Progenitor cell of endocrine pancreas (in vitro differentiated cells): ENCODE measurements at regions not wholly inside any gene's neighbourhood (a gene's known extent, or its start where the extent isn't known, plus 50 kb on each side); places are given as distances from the start of the nearest gene placed in this dataset.

Experiments used
- DNase-seq: peaks from one replicate; pipeline ENCODE4 v3.0.0; 2021; ENCODE audit warnings: low spot score; ENCODE audit not compliant: unreplicated experiment
- H3K27ac Mint-ChIP-seq: 2 replicates; pipeline ENCODE4 v1.8.0; 2021; ENCODE audit warnings: mild to moderate bottlenecking, moderate library complexity, mixed read lengths
- H3K27me3 Mint-ChIP-seq: 2 replicates; pipeline ENCODE4 v1.8.0; 2021; ENCODE audit warnings: mixed read lengths
- H3K36me3 Mint-ChIP-seq: 2 replicates; pipeline ENCODE4 v1.8.0; 2022; ENCODE audit warnings: mixed read lengths; ENCODE audit not compliant: insufficient read depth
- H3K4me1 Mint-ChIP-seq: 2 replicates; pipeline ENCODE4 v1.8.0; 2021; ENCODE audit warnings: low read depth, mixed read lengths
- H3K4me3 Mint-ChIP-seq: 2 replicates; pipeline ENCODE4 v1.8.0; 2021; ENCODE audit warnings: low read depth, mild to moderate bottlenecking, moderate library complexity, mixed read lengths
- H3K9me3 Mint-ChIP-seq: 2 replicates; pipeline ENCODE4 v1.8.0; 2021; ENCODE audit warnings: low read depth, mixed read lengths
- TF ChIP-seq, protein P1 (sequence below): fragments of 200-600 bp; sonication (generic); IDR thresholded peaks from one replicate; pipeline ENCODE4 v1.5.0; 2021; ENCODE audit warnings: antibody characterized with exemption, mild to moderate bottlenecking; ENCODE audit not compliant: unreplicated experiment

DNA sequence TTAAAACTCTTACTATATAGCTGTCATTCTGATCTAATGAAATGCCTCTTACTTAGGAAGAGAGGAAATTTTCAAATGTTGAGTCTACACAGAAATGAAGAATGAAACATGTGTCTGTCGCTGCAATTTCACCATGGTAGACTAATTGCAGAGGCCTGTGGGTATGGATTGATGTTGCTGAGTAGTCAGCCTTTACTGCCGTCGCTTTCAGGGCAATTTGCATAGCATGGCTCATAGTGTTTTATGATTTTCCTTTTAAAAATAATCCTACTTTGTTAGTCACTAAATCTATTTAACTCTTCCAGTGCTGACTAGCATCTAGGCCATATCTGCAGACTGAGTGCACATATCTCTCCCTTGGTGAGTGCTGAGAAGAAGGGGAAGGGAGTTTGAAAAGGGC, 819.2 kb downstream of the SATB2 start:
- Mint-ChIP-seq H3K27ac (no peak overlapping the region), H3K27me3 (no peaks in the 10 kb centered on the region), H3K4me1 (peaks cover 1% of the 10 kb centered on the region), H3K4me3 (no peak overlapping the region), H3K36me3 (no peaks in the 10 kb centered on the region), H3K9me3 (no peaks in the 10 kb centered on the region)
- DNase-seq, result no peak
- TF ChIP-seq, protein P1, sequence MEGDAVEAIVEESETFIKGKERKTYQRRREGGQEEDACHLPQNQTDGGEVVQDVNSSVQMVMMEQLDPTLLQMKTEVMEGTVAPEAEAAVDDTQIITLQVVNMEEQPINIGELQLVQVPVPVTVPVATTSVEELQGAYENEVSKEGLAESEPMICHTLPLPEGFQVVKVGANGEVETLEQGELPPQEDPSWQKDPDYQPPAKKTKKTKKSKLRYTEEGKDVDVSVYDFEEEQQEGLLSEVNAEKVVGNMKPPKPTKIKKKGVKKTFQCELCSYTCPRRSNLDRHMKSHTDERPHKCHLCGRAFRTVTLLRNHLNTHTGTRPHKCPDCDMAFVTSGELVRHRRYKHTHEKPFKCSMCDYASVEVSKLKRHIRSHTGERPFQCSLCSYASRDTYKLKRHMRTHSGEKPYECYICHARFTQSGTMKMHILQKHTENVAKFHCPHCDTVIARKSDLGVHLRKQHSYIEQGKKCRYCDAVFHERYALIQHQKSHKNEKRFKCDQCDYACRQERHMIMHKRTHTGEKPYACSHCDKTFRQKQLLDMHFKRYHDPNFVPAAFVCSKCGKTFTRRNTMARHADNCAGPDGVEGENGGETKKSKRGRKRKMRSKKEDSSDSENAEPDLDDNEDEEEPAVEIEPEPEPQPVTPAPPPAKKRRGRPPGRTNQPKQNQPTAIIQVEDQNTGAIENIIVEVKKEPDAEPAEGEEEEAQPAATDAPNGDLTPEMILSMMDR, result no peak

DNA sequence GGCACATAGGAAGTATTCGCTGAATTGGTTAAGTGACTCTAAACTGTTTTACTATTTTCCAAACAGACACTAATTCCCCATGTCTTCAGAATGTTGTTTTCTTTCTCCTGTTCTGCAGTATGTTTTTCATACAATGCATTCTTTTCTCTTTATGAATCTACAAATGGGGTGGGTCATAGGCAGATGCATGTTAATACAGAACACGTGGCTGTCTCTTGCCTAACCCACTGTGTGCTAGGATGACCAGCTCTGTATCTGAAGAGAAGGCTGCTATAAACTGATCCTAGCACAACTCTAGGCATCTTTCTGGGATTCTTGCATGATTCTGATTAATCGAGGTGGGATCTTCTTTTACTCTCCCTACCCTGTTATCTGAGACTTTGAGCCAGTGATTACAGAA, 826.0 kb downstream of the PLCL1 start:
- DNase-seq, result no peak
- H3K27ac Mint-ChIP-seq, result no peak overlapping the region
- TF ChIP-seq, protein P1, result no peak
- H3K4me1 Mint-ChIP-seq, result no peaks in the 10 kb centered on the region
- no peaks in the 10 kb centered on the region for H3K9me3 Mint-ChIP-seq
- H3K27me3 Mint-ChIP-seq, result peaks cover 8% of the 10 kb centered on the region
- no peaks in the 10 kb centered on the region for H3K36me3 Mint-ChIP-seq
- H3K4me3 Mint-ChIP-seq, result no peak overlapping the region

DNA sequence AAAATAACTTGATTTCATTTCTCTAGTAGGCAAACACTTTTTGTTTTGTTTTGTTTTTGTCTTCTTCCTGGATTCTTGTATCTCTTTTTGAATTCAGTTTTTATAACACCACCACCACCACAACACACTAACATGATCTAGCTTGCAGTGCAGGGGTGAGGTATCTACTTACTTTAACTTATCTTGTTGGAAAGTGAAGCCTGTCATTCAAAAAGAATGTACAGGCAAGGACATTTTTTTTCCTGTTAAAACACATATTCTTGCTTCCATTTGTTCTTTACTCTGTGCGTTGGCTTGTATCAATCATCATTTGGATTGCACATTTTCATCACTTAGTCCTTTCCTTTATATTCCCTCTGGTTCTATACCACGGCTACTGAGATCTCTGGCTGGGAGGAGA, 824.2 kb downstream of the PLCL1 start:
- Mint-ChIP-seq H3K4me1 (no peaks in the 10 kb centered on the region), H3K36me3 (no peaks in the 10 kb centered on the region), H3K27me3 (peaks cover 8% of the 10 kb centered on the region), H3K9me3 (no peaks in the 10 kb centered on the region), H3K27ac (no peak overlapping the region), H3K4me3 (no peak overlapping the region)
- DNase-seq, result no peak
- TF ChIP-seq, protein P1, result no peak

DNA sequence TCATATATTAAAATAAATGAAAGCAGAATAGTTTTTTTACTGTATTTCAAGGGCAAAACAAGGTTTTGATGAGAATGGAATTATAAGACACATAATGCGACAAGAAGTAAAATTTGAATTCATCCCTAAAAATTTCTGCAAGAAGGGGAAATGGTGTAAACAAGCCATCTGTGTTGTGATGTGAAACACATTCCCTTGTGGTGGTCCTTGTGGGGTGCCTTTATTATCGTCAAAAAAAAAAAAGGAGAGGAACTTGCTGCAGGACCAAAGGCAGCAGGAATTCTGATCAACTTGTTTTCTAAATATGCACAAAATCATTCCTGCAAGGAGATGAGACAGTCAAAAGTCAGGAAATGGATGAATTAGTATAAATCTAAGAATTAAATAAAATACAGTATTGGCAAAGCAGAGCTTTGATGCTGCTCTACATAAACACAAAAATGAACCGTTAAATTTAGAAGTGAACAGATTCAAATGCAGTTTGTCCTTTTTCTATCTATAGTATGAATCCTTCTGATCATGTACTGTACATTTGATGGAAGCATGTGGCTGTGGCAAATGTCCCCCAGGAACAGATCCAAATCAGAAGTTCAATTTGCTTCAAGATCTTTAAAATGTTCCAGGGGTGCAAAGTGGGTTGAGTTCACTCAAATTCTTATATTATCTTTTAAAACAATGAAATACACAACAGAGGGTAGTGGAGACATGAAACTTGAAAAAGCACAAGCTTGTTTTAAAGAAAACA, 818.8 kb downstream of the PLCL1 start:
- TF ChIP-seq, protein P1, result no peak
- Mint-ChIP-seq H3K27me3 (no peaks in the 10 kb centered on the region), H3K27ac (no peak overlapping the region), H3K4me3 (no peak overlapping the region), H3K4me1 (no peaks in the 10 kb centered on the region), H3K36me3 (no peaks in the 10 kb centered on the region), H3K9me3 (no peaks in the 10 kb centered on the region)
- no peak for DNase-seq

DNA sequence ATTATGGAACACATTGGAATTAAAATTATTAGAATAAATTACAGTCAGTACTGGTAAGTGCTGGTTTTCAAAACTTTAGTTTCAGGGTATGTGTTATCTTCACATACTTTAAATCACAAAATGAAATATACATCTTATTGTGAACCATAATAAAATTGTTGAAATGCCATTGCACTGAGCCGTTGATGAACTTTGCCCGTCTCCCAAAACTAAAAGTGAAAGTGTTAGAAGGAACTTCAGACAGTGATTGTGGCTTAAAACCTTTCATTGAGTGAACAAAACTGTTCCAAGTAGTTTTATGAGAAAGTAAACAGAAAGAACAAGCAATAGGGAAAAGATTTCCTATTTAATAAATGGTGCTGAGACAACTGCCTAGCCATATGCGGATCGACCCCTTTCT, 811.6 kb downstream of the PLCL1 start:
- Mint-ChIP-seq H3K9me3 (no peaks in the 10 kb centered on the region), H3K27ac (no peak overlapping the region), H3K4me3 (no peak overlapping the region), H3K27me3 (peaks cover 8% of the 10 kb centered on the region), H3K36me3 (no peaks in the 10 kb centered on the region), H3K4me1 (peaks cover 4% of the 10 kb centered on the region)
- TF ChIP-seq, protein P1, result no peak
- no peak for DNase-seq
